ENCODE measurements at regions not wholly inside any gene's neighbourhood (a gene's known extent, or its start where the extent isn't known, plus 50 kb on each side); places are given as distances from the start of the nearest gene placed in this dataset.

DNA sequence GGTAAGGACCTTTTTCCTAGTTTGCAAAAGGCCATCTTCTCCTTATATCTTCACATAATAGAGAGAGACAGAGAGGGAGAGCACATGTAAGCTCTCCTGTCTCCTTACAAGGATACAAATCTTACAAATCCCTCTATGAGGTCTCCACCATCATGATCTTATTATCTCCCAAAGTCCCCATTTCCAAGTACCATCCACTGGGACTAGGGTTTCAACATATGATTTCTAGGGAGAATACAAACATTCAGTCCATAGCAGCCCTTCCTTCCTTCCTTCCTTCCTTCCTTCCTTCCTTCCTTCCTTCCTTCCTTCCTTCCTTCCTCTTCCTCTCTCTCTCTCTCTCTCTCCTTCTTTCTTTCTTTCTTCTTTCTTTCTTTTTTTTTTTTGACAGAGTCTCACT, 1132.9 kb upstream of the WWC1 start:
- no peak for DNase-seq (ENCODE audit: extremely low read depth, low read depth, low spot score)

DNA sequence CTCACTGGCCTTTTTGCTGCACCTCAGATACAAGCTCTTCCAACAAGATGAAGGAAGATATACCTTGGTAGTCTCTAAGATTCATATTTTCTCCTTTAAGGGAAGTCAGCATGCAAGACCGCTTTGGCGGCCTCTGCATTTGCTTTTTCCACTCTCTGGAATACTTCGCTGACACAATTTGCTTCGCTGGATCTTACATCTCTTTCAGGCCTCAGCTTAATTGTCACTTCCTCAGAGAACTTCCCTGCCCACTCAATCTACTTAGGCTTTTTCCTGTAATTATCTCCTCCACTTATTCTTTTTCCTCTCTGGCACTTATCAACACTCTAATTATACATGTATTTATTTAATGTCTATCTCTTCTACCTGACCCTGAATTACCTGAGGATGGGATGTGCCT, 1131.1 kb upstream of the WWC1 start:
- DNase-seq (ENCODE audit: extremely low read depth, low read depth, low spot score): no peak

GRCh38 chr5:167166696-167167095, 1124.7 kb upstream of the WWC1 start:
- no peak for DNase-seq (ENCODE audit: extremely low read depth, low read depth, low spot score)

GRCh38 chr5:167167191-167167795, 1124.2 kb upstream of the WWC1 start:
- no peak for DNase-seq (ENCODE audit: extremely low read depth, low read depth, low spot score)

GRCh38 chr5:167168971-167169370, 1122.5 kb upstream of the WWC1 start:
- DNase-seq (ENCODE audit: extremely low read depth, low read depth, low spot score): no peak

- no peak for DNase-seq (ENCODE audit: extremely low read depth, low read depth, low spot score)
Observed at GRCh38 chr5:167171056-167171455, 1120.4 kb upstream of the WWC1 start.

DNA sequence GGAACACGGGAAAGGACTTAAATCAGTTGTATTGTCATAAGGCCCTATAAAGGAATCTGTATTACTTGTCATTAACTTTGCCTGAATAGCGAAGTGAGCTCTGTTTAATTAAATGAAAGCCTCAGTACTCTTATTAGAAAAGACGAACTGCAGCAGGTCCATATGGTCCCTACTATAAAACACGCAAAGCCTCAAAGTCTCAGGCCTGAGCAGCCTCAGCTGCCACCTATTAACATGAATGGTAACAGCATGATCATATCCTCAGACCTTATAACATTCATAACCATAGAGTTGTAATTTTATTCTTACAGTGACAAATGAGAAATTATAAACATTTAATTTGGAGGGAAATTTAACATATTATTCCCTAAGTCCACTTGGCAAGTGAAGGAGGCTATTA, 1113.7 kb upstream of the WWC1 start:
- no peak for DNase-seq (ENCODE audit: extremely low read depth, low read depth, low spot score)

- DNase-seq (ENCODE audit: extremely low read depth, low read depth, low spot score): no peak
Observed at GRCh38 chr5:167180906-167181305, 1110.5 kb upstream of the WWC1 start.

DNA sequence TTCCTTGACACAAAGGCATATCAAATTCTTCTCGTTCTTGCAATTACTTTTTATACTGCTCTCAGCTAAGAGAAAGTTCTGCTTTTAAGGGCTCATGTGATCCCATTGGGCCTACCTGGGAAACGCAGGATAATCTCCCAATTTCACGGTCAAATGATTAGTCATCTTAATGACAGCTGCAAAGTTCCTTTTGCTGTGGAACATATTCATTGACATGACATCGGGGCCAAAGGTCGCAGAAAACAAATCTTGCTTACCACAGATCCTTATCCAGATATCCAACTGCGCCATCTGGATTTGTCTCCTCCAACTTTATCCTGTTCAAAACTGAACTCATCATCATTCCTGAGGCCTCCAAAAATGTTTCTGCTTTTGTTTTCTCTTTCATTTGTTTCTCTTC, 1085.6 kb upstream of the WWC1 start:
- DNase-seq (ENCODE audit: extremely low read depth, low read depth, low spot score): no peak

GRCh38 chr5:167207081-167207480, 1084.4 kb upstream of the WWC1 start:
- DNase-seq (ENCODE audit: extremely low read depth, low read depth, low spot score): no peak

DNA sequence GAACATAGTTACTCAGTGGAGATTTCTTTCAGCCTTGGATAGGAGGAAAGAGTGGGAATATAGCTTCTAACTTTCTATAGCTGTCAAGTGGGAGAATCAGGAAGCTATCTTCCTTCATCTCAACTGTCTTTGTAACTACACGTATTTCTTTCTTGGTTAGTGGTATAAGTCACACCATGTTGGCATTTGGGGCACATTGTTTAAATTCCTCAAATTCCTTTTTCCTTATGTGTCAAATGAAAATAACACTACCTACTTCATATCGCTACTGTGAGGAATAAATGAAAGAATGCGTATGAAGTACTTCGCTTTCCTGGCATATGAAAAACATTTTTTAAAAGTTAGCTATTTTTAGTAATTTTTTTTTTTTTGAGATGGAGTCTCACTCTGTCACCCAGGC, 1082.5 kb upstream of the WWC1 start:
- no peak for DNase-seq (ENCODE audit: extremely low read depth, low read depth, low spot score)

DNA sequence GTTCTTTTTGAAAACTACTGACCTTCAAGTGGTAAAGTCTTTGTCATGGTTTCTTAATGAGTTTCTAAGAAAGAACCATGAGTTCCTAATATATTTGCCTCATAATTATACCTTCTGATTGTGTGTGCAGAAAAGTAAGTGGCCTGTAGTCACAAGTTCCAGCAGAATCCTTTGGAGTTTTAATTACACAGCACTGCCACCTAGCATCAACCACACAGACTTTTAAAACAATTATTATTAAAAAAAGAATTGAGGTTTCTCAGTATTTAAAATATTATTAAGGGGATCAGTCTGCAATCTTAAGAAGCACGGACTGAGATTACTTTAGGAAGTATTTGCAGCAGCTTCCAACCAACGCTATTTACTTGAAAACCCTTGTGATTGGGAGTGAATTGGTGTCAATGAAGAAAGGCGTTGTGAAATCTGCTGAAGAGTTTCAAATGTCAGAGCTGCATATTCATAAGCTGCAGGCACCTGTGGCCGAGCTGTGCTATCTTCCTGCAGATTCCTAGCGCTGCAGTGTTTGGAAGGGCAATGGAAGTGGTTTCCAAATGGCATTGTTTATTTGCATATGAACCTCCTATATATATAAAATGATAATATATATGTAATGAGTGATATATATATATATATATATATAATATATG, 1074.2 kb upstream of the WWC1 start:
- no peak for DNase-seq (ENCODE audit: extremely low read depth, low read depth, low spot score)

DNA sequence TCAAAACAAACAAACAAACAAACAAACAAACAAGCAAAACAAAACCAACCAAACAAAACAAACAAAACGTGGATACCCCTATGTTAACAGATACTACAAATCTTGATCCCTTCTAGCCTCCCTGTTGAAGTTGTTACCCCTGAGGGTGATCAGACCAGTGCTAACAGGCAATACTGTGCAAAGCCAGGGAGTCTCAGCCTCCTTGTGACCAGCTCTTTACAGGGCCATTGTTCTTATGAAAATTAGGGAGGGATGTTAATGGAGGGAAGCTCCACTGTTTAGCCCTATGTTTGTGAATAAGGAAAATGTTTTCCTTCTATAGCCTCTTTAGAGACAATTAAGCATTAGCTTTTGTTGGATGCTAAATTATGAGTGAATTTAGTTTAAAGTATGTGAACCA, 1072.1 kb upstream of the WWC1 start:
- no peak for DNase-seq (ENCODE audit: extremely low read depth, low read depth, low spot score)

DNA sequence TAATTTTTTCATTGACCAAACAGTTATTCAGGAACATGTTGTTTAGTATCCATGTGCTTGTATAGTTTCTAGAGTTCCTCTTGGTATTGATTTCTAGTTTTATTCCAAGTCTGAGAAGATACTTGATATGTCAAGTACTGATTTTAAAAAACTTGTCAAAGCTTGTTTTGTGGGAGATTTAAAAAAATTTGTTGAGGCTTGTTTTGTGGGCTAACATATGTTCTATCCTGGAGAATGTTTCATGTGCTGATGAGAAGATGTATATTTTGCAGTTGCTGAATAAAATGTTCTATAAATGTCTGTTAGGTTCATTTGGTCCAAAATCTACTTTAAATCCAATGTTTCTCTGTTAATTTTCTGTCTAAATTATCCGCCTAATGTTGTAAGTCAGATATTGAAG, 1065.1 kb upstream of the WWC1 start:
- DNase-seq (ENCODE audit: extremely low read depth, low read depth, low spot score): no peak

- no peak for DNase-seq (ENCODE audit: extremely low read depth, low read depth, low spot score)
Observed at GRCh38 chr5:167228134-167228533, 1063.3 kb upstream of the WWC1 start.

GRCh38 chr5:167229751-167230150, 1061.7 kb upstream of the WWC1 start:
- no peak for DNase-seq (ENCODE audit: extremely low read depth, low read depth, low spot score)

- DNase-seq (ENCODE audit: extremely low read depth, low read depth, low spot score): no peak
Observed at GRCh38 chr5:167230414-167230813, 1061.0 kb upstream of the WWC1 start.

- DNase-seq (ENCODE audit: extremely low read depth, low read depth, low spot score): no peak
Observed at GRCh38 chr5:167232675-167233311, 1058.7 kb upstream of the WWC1 start.

DNA sequence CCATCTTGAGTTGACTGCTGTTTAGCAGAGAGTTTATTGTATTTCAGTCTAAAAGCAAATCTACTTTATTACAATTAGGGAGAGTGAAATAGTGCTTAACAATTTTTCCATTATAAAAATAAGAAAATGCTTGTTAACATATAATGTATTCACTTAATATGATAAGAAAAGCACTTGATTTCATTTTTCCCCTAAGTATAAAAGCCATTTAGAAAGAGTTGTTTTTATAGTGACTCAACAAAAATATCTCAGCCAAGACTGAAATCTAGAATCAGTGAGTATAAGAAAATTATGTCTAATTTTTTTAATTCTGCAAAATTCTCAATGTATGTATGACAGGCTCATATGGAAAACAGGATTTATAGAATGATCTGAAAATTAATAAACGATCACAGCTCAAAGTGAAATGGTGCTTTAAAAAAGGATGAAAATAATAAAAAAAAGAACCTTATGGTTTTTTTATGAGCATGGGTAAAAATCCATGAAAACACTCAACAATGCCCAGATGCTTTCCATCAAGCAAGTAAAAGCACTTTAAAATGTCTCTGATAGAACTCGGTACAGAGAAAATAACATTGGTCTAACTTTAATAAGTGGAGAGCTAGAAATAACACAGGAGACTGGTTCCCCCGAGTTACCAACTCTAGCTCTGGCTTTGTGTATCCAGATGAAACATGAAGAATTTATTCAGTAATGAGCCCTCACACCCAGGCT, 1057.8 kb upstream of the WWC1 start:
- no peak for DNase-seq (ENCODE audit: extremely low read depth, low read depth, low spot score)

- DNase-seq (ENCODE audit: extremely low read depth, low read depth, low spot score): no peak
Observed at GRCh38 chr5:167241436-167242067, 1049.9 kb upstream of the WWC1 start.

GRCh38 chr5:167242701-167243100, 1048.7 kb upstream of the WWC1 start:
- DNase-seq (ENCODE audit: extremely low read depth, low read depth, low spot score): no peak
